ENCODE measurements at regions not wholly inside any gene's neighbourhood (a gene's known extent, or its start where the extent isn't known, plus 50 kb on each side); places are given as distances from the start of the nearest gene placed in this dataset.

DNA sequence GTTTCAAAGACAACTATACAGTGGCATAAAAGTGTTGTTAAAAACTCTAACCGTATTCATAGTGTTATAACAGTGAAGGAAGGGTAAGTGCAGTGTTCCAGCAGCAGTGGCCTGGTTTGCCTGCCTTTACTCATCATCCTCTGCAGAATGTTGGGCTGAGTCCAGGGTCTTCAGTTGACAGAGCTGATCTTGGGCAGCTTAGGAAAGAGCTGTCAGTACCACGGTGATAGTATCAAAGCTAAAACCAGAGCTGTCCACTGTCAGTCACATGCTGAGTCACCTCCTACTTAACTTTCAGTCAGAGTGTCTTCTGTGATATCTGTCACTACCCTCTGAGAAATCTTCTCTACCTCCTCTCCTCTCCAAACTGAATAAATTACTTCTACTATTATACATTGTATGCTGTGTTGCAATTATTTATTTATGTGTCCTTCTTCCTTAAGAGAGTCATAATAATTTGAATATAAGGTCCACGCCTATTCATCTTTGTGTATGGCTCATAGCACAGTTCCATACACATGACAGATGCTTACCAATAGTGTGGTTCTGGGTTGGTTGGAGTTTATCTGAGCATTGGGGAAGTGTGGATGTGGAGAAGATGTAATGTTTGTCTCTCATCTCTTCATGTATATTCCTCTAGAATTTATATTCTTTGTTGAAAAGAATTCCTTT lies 242.1 kb downstream of the ZIC1 start:
- TF ChIP-seq, protein P1, sequence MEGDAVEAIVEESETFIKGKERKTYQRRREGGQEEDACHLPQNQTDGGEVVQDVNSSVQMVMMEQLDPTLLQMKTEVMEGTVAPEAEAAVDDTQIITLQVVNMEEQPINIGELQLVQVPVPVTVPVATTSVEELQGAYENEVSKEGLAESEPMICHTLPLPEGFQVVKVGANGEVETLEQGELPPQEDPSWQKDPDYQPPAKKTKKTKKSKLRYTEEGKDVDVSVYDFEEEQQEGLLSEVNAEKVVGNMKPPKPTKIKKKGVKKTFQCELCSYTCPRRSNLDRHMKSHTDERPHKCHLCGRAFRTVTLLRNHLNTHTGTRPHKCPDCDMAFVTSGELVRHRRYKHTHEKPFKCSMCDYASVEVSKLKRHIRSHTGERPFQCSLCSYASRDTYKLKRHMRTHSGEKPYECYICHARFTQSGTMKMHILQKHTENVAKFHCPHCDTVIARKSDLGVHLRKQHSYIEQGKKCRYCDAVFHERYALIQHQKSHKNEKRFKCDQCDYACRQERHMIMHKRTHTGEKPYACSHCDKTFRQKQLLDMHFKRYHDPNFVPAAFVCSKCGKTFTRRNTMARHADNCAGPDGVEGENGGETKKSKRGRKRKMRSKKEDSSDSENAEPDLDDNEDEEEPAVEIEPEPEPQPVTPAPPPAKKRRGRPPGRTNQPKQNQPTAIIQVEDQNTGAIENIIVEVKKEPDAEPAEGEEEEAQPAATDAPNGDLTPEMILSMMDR (IDR thresholded peaks at IDR 0.05) = no peak
- no peak for TF ChIP-seq POLR2A (IDR thresholded peaks at IDR 0.05)
